OCI-LY7 (cell line): ENCODE measurements at regions not wholly inside any gene's neighbourhood (a gene's known extent, or its start where the extent isn't known, plus 50 kb on each side); places are given as distances from the start of the nearest gene placed in this dataset.
"Not testable (repeated sequence)": the region's sequence is repeated elsewhere in the genome, so short reads cannot be mapped to it uniquely, and the experiment has no call there.

Experiments
- BruUV-seq: library from RNA; stranded (reverse); fragments of 400-500 nt; replicated peaks from 2 replicates; lab custom pipeline; 2021; lab: Mats Ljungman, UMichigan
- CTCF ChIA-PET: fragments of 300-600 bp; sonication (Branson Sonifier 250); formaldehyde crosslinking; loops from one replicate; lab custom pipeline; 2022; ENCODE audit warnings: antibody characterized with exemption; ENCODE audit not compliant: unreplicated experiment; lab: Charles Lee
- POLR2A ChIA-PET: fragments of 300-600 bp; sonication (Branson Sonifier 250); formaldehyde crosslinking; loops from one replicate; lab custom pipeline; 2022; ENCODE audit warnings: antibody characterized with exemption; lab: Charles Lee
- DNase-seq: peaks from one replicate; pipeline ENCODE4 v3.0.0-alpha.2; 2015; ENCODE audit warnings: low spot score
- H2AFZ ChIP-seq: fragments of 200-600 bp; sonication (generic), shearing (Covaris generic); 2 replicates; pipeline ENCODE4 v1.6.1; 2014; ENCODE audit warnings: mild to moderate bottlenecking, antibody characterized with exemption, low read length, moderate library complexity
- H3K27ac ChIP-seq: fragments of 200-600 bp; sonication (generic); 2 replicates; pipeline ENCODE4 v1.5.1; 2014; ENCODE audit warnings: mixed run types, low read depth, mild to moderate bottlenecking, moderate library complexity, low read length, inconsistent platforms; ENCODE audit not compliant: poor library complexity, severe bottlenecking
- H3K36me3 ChIP-seq: fragments of 200-600 bp; sonication (generic); 2 replicates; pipeline ENCODE4 v1.6.1; 2014; ENCODE audit warnings: mild to moderate bottlenecking, antibody characterized with exemption, low read length, moderate library complexity, mixed read lengths; ENCODE audit not compliant: insufficient read depth
- H3K4me1 ChIP-seq: fragments of 200-600 bp; sonication (generic); 2 replicates; pipeline ENCODE4 v1.5.1; 2014; ENCODE audit warnings: mild to moderate bottlenecking, low read length; ENCODE audit not compliant: insufficient read depth, poor library complexity, severe bottlenecking
- H3K4me2 ChIP-seq: fragments of 200-600 bp; sonication (generic); 2 replicates; pipeline ENCODE4 v1.6.1; 2014; ENCODE audit warnings: mild to moderate bottlenecking, low read length
- H3K4me3 ChIP-seq: fragments of 200-600 bp; sonication (generic); 2 replicates; pipeline ENCODE4 v1.5.1; 2014; ENCODE audit warnings: mild to moderate bottlenecking, low read depth, low read length; ENCODE audit not compliant: poor library complexity, severe bottlenecking
- H3K79me2 ChIP-seq: fragments of 200-600 bp; sonication (generic); 2 replicates; pipeline ENCODE4 v1.6.1; 2016; ENCODE audit warnings: low read depth, mild to moderate bottlenecking, low read length, moderate library complexity, mixed read lengths; ENCODE audit not compliant: insufficient read depth
- H3K9me2 ChIP-seq: fragments of 200-600 bp; sonication (generic); 2 replicates; pipeline ENCODE4 v1.6.1; 2016; ENCODE audit warnings: mild to moderate bottlenecking, low read length, mixed read lengths; ENCODE audit not compliant: insufficient read depth
- H3K9me3 ChIP-seq: fragments of 200-600 bp; sonication (generic); 2 replicates; pipeline ENCODE4 v1.6.1; 2014; ENCODE audit warnings: mild to moderate bottlenecking, mixed run types, low read length, mixed read lengths
- H4K20me1 ChIP-seq: fragments of 200-600 bp; sonication (generic); 2 replicates; pipeline ENCODE4 v1.6.1; 2014; ENCODE audit warnings: mild to moderate bottlenecking, antibody characterized with exemption, low read length, moderate library complexity, mixed read lengths; ENCODE audit not compliant: insufficient read depth
- CTCF ChIP-seq: fragments of 200-600 bp; sonication (generic); conservative IDR thresholded peaks from 2 replicates; pipeline ENCODE4 v1.5.1; 2014; ENCODE audit warnings: mild to moderate bottlenecking, antibody characterized with exemption, low read length, moderate library complexity, mixed read lengths
- EZH2phosphoT487 ChIP-seq: fragments of 200-600 bp; sonication (generic); IDR thresholded peaks from 2 replicates; pipeline ENCODE4 v1.6.1; 2018; ENCODE audit warnings: low read depth, borderline replicate concordance, mild to moderate bottlenecking, mixed run types, antibody characterized with exemption, low read length, moderate library complexity, mixed read lengths
- intact Hi-C: fragments of 100-400 bp; cut with micrococcal nuclease; formaldehyde crosslinking; loops from one replicate; pipeline ENCODE4 v1.10.0; 2022; ENCODE audit not compliant: unreplicated experiment

GRCh38 chr2:183543731-183544130 lies 419.5 kb downstream of the NUP35 start:
- CTCF ChIA-PET: no interaction called here
- H3K9me2 ChIP-seq: no peaks in the 10 kb centered on the region
- no peak overlapping the region for H3K4me3 ChIP-seq

GRCh38 chr2:183546560-183547350 lies 422.5 kb downstream of the NUP35 start:
- H3K27ac ChIP-seq, H4K20me1 ChIP-seq, H3K4me1 ChIP-seq, intact Hi-C loops, DNase-seq, H3K4me3 ChIP-seq, H2AFZ ChIP-seq, CTCF ChIA-PET, H3K9me2 ChIP-seq, H3K36me3 ChIP-seq, BruUV-seq, H3K9me3 ChIP-seq, H3K79me2 ChIP-seq, POLR2A ChIA-PET, H3K4me2 ChIP-seq: not testable (repeated sequence)

More at GRCh38 chr2:183543731-183544130, 419.5 kb downstream of the NUP35 start:
- no peak overlapping the region; the same call in 1 of the 2 replicates for H2AFZ ChIP-seq
- no peak overlapping the region for H3K27ac ChIP-seq
- H3K4me2 ChIP-seq: no peak overlapping the region
- no peaks in the 10 kb centered on the region for H3K4me1 ChIP-seq
- peak; percentile 14 for DNase-seq
- no TSS peak for BruUV-seq
- no peaks in the 10 kb centered on the region for H3K9me3 ChIP-seq
- no peaks in the 10 kb centered on the region for H3K79me2 ChIP-seq
- no peak for TF ChIP-seq CTCF
- TF ChIP-seq EZH2phosphoT487: no peak
- no peaks in the 10 kb centered on the region for H4K20me1 ChIP-seq
- POLR2A ChIA-PET: no interaction called here
- no peaks in the 10 kb centered on the region for H3K36me3 ChIP-seq
- intact Hi-C loops: no loop called here

- Histone ChIP-seq H2AFZ (no peak overlapping the region), H3K9me2 (no peaks in the 10 kb centered on the region), H4K20me1 (no peaks in the 10 kb centered on the region), H3K4me3 (no peak overlapping the region), H3K27ac (no peak overlapping the region), H3K36me3 (no peaks in the 10 kb centered on the region), H3K9me3 (no peaks in the 10 kb centered on the region), H3K4me1 (no peaks in the 10 kb centered on the region), H3K4me2 (no peak overlapping the region), H3K79me2 (no peaks in the 10 kb centered on the region)
- DNase-seq: no peak
- ChIA-PET CTCF (no interaction called here), POLR2A (interaction anchor here (0.7 to 0.8 kb wide), 2 partner anchors 12 to 57 kb away, joined by 3 to 5 read pairs; no protein-coding TSS in a partner anchor)
- intact Hi-C loops: no loop called here
- TF ChIP-seq CTCF: no peak
- TF ChIP-seq EZH2phosphoT487: no peak
- no TSS peak for BruUV-seq
Measured at GRCh38 chr2:183552716-183553115, 428.5 kb downstream of the NUP35 start.
